H1 (cell line): ENCODE measurements at regions not wholly inside any gene's neighbourhood (a gene's known extent, or its start where the extent isn't known, plus 50 kb on each side); places are given as distances from the start of the nearest gene placed in this dataset.

ENCODE experiments used
- BCL11A ChIP-seq, 2 experiments: IDR thresholded peaks; one replicate each; pipeline ENCODE4 v1.6.1; 2011; ENCODE audit warnings: low read depth in 2 of 2, low read length in 2 of 2, mild to moderate bottlenecking in 2 of 2
- CHD1 ChIP-seq: IDR thresholded peaks from 2 replicates; pipeline ENCODE4 v1.6.1; 2012; ENCODE audit warnings: low read depth, low read length, improper control_type of control experiment
- CHD2 ChIP-seq: IDR thresholded peaks from 2 replicates; pipeline ENCODE4 v1.6.1; 2012; ENCODE audit warnings: low read length, improper control_type of control experiment
- CHD7 ChIP-seq: fragments of 300-600 bp; sonication (generic); IDR thresholded peaks from 2 replicates; pipeline ENCODE4 v1.7.1; 2012; ENCODE audit warnings: low read length, moderate library complexity, mild to moderate bottlenecking, inconsistent platforms; ENCODE audit not compliant: insufficient replicate concordance
- GTF2F1 ChIP-seq: IDR thresholded peaks from 2 replicates; pipeline ENCODE4 v1.6.1; 2012; ENCODE audit warnings: low read depth, low read length, improper control_type of control experiment, borderline replicate concordance
- MAX ChIP-seq: IDR thresholded peaks from 2 replicates; pipeline ENCODE4 v1.6.1; 2012; ENCODE audit warnings: inconsistent platforms
- SIN3A ChIP-seq, 2 experiments: IDR thresholded peaks in 1 of 2; conservative IDR thresholded peaks in 1 of 2; 2 replicates each; pipeline ENCODE4 v1.6.1; 2011 to 2012; ENCODE audit warnings: low read length in 2 of 2, improper control_type of control experiment in 1 of 2, low read depth in 1 of 2, mild to moderate bottlenecking in 1 of 2
- TBP ChIP-seq: IDR thresholded peaks from 2 replicates; pipeline ENCODE4 v1.6.1; 2011; ENCODE audit warnings: low read depth, low read length, improper control_type of control experiment
- YY1 ChIP-seq: IDR thresholded peaks from 2 replicates; pipeline ENCODE4 v1.6.1; 2011; ENCODE audit warnings: low read depth, mild to moderate bottlenecking, low read length

GRCh38 chr11:15744693-15745092 lies 611.7 kb downstream of the SOX6 start (continued):
- TF ChIP-seq CHD7 (no peak), SIN3A (conservative IDR thresholded peaks at IDR 0.05 in 1 of 2, IDR thresholded peaks at IDR 0.05 in 1 of 2; ENCODE audit: low read depth in 1 of 2, low read length in 2 of 2) (no peak), CHD1 (no peak), TBP (no peak), CHD2 (no peak), BCL11A (IDR thresholded peaks at IDR 0.05; ENCODE audit: low read depth in 2 of 2, low read length in 2 of 2) (no peak), GTF2F1 (no peak), MAX (no peak), YY1 (no peak)
- TF ChIP-seq, all 59 proteins: peak for 0
